ENCODE measurements at regions not wholly inside any gene's neighbourhood (a gene's known extent, or its start where the extent isn't known, plus 50 kb on each side); places are given as distances from the start of the nearest gene placed in this dataset.
A peak's percentile ranks its signal among the peaks of the same experiment; 100 is the strongest.

- H3K27me3 Mint-ChIP-seq (ENCODE audit: low read depth) = peaks cover 6% of the 10 kb centered on the region
Measured at GRCh38 chr9:7912037-7912535, 112.5 kb upstream of the DMAC1 start.

GRCh38 chr9:7910426-7911020 lies 110.9 kb upstream of the DMAC1 start:
- peaks cover 6% of the 10 kb centered on the region for H3K27me3 Mint-ChIP-seq (ENCODE audit: low read depth)
- H3K27ac Mint-ChIP-seq = no peak overlapping the region
- H3K4me1 Mint-ChIP-seq (ENCODE audit: low read depth) = peaks cover 8% of the 10 kb centered on the region
- H3K36me3 Mint-ChIP-seq (ENCODE audit: low read depth) = no peaks in the 10 kb centered on the region
- no peak overlapping the region for H3K4me3 Mint-ChIP-seq
- no peak for DNase-seq (ENCODE audit: low spot score)
- H3K9me3 Mint-ChIP-seq = no peaks in the 10 kb centered on the region

More at GRCh38 chr9:7912037-7912535, 112.5 kb upstream of the DMAC1 start:
- Mint-ChIP-seq H3K36me3 (ENCODE audit: low read depth) (no peaks in the 10 kb centered on the region), H3K9me3 (no peaks in the 10 kb centered on the region), H3K4me3 (no peak overlapping the region), H3K27ac (no peak overlapping the region), H3K4me1 (ENCODE audit: low read depth) (peaks cover 4% of the 10 kb centered on the region)
- DNase-seq (ENCODE audit: low spot score) = no peak

- Mint-ChIP-seq H3K27me3 (ENCODE audit: low read depth) (peaks cover 6% of the 10 kb centered on the region), H3K9me3 (no peaks in the 10 kb centered on the region), H3K4me3 (no peak overlapping the region), H3K4me1 (ENCODE audit: low read depth) (peaks cover 8% of the 10 kb centered on the region), H3K27ac (no peak overlapping the region), H3K36me3 (ENCODE audit: low read depth) (no peaks in the 10 kb centered on the region)
- DNase-seq (ENCODE audit: low spot score) = no peak
Measured at GRCh38 chr9:7909537-7909936, 110.0 kb upstream of the DMAC1 start.

- H3K4me1 Mint-ChIP-seq (ENCODE audit: low read depth) = peaks cover 8% of the 10 kb centered on the region
- H3K27me3 Mint-ChIP-seq (ENCODE audit: low read depth) = peaks cover 10% of the 10 kb centered on the region
- H3K4me3 Mint-ChIP-seq = no peak overlapping the region
- no peaks in the 10 kb centered on the region for H3K36me3 Mint-ChIP-seq (ENCODE audit: low read depth)
- no peak for DNase-seq (ENCODE audit: low spot score)
- no peaks in the 10 kb centered on the region for H3K9me3 Mint-ChIP-seq
- H3K27ac Mint-ChIP-seq = no peak overlapping the region
Measured at GRCh38 chr9:7907551-7908337, 108.2 kb upstream of the DMAC1 start.

GRCh38 chr9:7906783-7907550 lies 107.4 kb upstream of the DMAC1 start:
- Mint-ChIP-seq H3K27me3 (ENCODE audit: low read depth) (peaks cover 10% of the 10 kb centered on the region), H3K9me3 (no peaks in the 10 kb centered on the region), H3K36me3 (ENCODE audit: low read depth) (no peaks in the 10 kb centered on the region), H3K4me1 (ENCODE audit: low read depth) (peaks cover 8% of the 10 kb centered on the region), H3K4me3 (no peak overlapping the region), H3K27ac (peak overlapping the region; percentile 2)
- DNase-seq (ENCODE audit: low spot score) = no peak

GRCh38 chr9:7901621-7902020 lies 102.0 kb upstream of the DMAC1 start:
- H3K36me3 Mint-ChIP-seq (ENCODE audit: low read depth) = no peaks in the 10 kb centered on the region
- no peak overlapping the region for H3K27ac Mint-ChIP-seq
- no peaks in the 10 kb centered on the region for H3K9me3 Mint-ChIP-seq
- DNase-seq (ENCODE audit: low spot score) = no peak
- H3K27me3 Mint-ChIP-seq (ENCODE audit: low read depth) = peaks cover 4% of the 10 kb centered on the region
- H3K4me3 Mint-ChIP-seq = no peak overlapping the region
- peaks cover under 1% of the 10 kb centered on the region for H3K4me1 Mint-ChIP-seq (ENCODE audit: low read depth)

GRCh38 chr9:7900541-7900940 lies 101.0 kb upstream of the DMAC1 start:
- H3K4me1 Mint-ChIP-seq (ENCODE audit: low read depth) = no peaks in the 10 kb centered on the region
- no peak for DNase-seq (ENCODE audit: low spot score)
- no peak overlapping the region for H3K27ac Mint-ChIP-seq
- no peak overlapping the region for H3K4me3 Mint-ChIP-seq
- H3K36me3 Mint-ChIP-seq (ENCODE audit: low read depth) = no peaks in the 10 kb centered on the region
- peaks cover 6% of the 10 kb centered on the region for H3K27me3 Mint-ChIP-seq (ENCODE audit: low read depth)
- no peaks in the 10 kb centered on the region for H3K9me3 Mint-ChIP-seq

GRCh38 chr9:7899753-7900152 lies 100.2 kb upstream of the DMAC1 start:
- Mint-ChIP-seq H3K27me3 (ENCODE audit: low read depth) (peaks cover 6% of the 10 kb centered on the region), H3K4me1 (ENCODE audit: low read depth) (no peaks in the 10 kb centered on the region), H3K4me3 (no peak overlapping the region), H3K36me3 (ENCODE audit: low read depth) (no peaks in the 10 kb centered on the region), H3K9me3 (no peaks in the 10 kb centered on the region), H3K27ac (no peak overlapping the region)
- no peak for DNase-seq (ENCODE audit: low spot score)

- Mint-ChIP-seq H3K4me1 (ENCODE audit: low read depth) (no peaks in the 10 kb centered on the region), H3K27me3 (ENCODE audit: low read depth) (peaks cover 3% of the 10 kb centered on the region), H3K9me3 (peaks cover 7% of the 10 kb centered on the region), H3K4me3 (no peak overlapping the region), H3K36me3 (ENCODE audit: low read depth) (no peaks in the 10 kb centered on the region), H3K27ac (no peak overlapping the region)
- no peak for DNase-seq (ENCODE audit: low spot score)
Measured at GRCh38 chr9:7894231-7894630, 94.7 kb upstream of the DMAC1 start.

GRCh38 chr9:7892975-7893374 lies 93.4 kb upstream of the DMAC1 start:
- H3K27me3 Mint-ChIP-seq (ENCODE audit: low read depth) = peaks cover 3% of the 10 kb centered on the region
- no peak for DNase-seq (ENCODE audit: low spot score)
- H3K4me3 Mint-ChIP-seq = no peak overlapping the region
- H3K4me1 Mint-ChIP-seq (ENCODE audit: low read depth) = no peaks in the 10 kb centered on the region
- no peaks in the 10 kb centered on the region for H3K36me3 Mint-ChIP-seq (ENCODE audit: low read depth)
- H3K27ac Mint-ChIP-seq = no peak overlapping the region
- H3K9me3 Mint-ChIP-seq = peaks cover 7% of the 10 kb centered on the region

- Mint-ChIP-seq H3K36me3 (ENCODE audit: low read depth) (peaks cover 2% of the 10 kb centered on the region), H3K4me1 (ENCODE audit: low read depth) (peaks cover 6% of the 10 kb centered on the region), H3K27me3 (ENCODE audit: low read depth) (no peaks in the 10 kb centered on the region), H3K4me3 (no peak overlapping the region), H3K27ac (no peak overlapping the region), H3K9me3 (peaks cover 40% of the 10 kb centered on the region)
- peak; percentile 30 for DNase-seq (ENCODE audit: low spot score)
Measured at GRCh38 chr9:7879551-7880245, 80.1 kb upstream of the DMAC1 start.

- DNase-seq (ENCODE audit: low spot score) = no peak
- Mint-ChIP-seq H3K27ac (no peak overlapping the region), H3K4me3 (no peak overlapping the region), H3K36me3 (ENCODE audit: low read depth) (no peaks in the 10 kb centered on the region), H3K9me3 (peaks cover 14% of the 10 kb centered on the region), H3K4me1 (ENCODE audit: low read depth) (no peaks in the 10 kb centered on the region), H3K27me3 (ENCODE audit: low read depth) (no peaks in the 10 kb centered on the region)
Measured at GRCh38 chr9:7871977-7872730, 72.6 kb upstream of the DMAC1 start.

GRCh38 chr9:7869340-7869739 lies 69.8 kb upstream of the DMAC1 start:
- Mint-ChIP-seq H3K4me1 (ENCODE audit: low read depth) (no peaks in the 10 kb centered on the region), H3K27me3 (ENCODE audit: low read depth) (no peaks in the 10 kb centered on the region), H3K9me3 (no peaks in the 10 kb centered on the region), H3K4me3 (no peak overlapping the region), H3K36me3 (ENCODE audit: low read depth) (no peaks in the 10 kb centered on the region), H3K27ac (no peak overlapping the region)
- DNase-seq (ENCODE audit: low spot score) = no peak

Measured in T-helper 2 cell treated with Interferon-gamma antibody and Interleukin-4, amounts not matched to agents 5 μg/mL and 100 μg/mL, for 36 hours (primary cell).